ENCODE measurements at regions not wholly inside any gene's neighbourhood (a gene's known extent, or its start where the extent isn't known, plus 50 kb on each side); places are given as distances from the start of the nearest gene placed in this dataset.

DNA sequence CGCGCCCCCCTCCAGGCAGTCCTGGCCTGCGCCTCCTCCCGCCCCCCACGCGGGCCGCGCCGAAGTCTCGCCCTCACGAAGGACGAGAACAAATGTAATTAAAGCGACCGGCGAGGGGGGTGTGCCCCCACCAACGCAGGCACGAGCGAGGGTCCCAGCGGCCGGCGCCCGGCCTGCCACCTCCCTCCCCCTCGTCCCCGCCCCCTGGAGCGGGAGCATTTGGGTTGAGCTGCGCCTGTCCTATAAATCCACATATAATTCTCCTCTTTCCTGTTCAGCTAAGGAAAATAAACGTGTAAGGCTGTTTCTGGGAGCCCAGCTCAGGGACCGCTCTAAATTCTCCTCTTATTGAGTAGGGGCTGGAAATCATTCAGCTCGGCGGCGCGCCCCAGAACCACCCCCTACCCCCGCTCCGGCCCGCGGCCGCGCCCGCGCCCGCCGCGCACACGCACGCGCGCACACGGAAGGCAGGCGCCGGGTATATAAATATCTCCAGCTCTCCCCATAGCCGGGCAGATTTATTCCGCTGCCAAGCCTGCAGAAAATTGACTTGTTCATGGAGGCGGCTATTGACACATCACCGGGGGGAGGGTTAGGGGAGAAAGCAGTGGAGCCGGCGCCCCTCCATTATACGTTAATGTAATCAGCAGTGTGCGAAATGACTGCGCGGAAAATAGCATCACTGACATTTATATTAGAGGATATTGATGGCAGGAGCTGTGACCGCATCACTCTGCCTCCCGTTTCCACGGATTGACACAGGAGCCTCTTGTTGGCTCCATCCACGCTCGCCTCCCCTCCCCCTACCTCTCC, 61.6 kb upstream of the BTRC start:
- TF ChIP-seq EP300 (IDR thresholded peaks at IDR 0.05) (no peak), CTCF (IDR thresholded peaks at IDR 0.05) (no peak), POLR2AphosphoS5 (IDR thresholded peaks at IDR 0.05) (no peak)
